ENCODE measurements at regions not wholly inside any gene's neighbourhood (a gene's known extent, or its start where the extent isn't known, plus 50 kb on each side); places are given as distances from the start of the nearest gene placed in this dataset.

DNA sequence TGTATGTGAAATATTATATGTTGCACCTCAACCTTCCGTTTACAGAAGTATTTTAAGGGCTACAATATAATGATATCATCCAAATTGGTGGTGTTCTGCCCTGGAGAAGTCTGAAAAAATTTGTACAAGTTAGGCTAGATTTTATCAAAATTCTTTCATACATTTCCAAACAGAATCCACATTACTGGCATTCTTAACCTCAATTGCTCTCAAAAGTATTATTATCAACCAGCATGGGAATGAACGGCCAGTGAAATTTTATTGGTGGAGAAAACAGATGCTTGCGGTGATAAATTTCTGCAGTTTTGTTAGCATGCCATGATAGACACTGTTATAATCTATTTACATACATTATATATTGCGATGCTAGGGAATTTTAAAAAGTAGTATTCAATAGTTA lies 88.3 kb upstream of the TFPI start:
- H3K9ac ChIP-seq (ENCODE audit: low read depth in 1 of 2, low read length in 2 of 2) = no peak overlapping the region
- H3K27me3 ChIP-seq (ENCODE audit: control insufficient read depth in 4 of 4, insufficient read depth in 4 of 4, low read length in 3 of 4) = no peaks in the 10 kb centered on the region
- TF ChIP-seq, protein P1, sequence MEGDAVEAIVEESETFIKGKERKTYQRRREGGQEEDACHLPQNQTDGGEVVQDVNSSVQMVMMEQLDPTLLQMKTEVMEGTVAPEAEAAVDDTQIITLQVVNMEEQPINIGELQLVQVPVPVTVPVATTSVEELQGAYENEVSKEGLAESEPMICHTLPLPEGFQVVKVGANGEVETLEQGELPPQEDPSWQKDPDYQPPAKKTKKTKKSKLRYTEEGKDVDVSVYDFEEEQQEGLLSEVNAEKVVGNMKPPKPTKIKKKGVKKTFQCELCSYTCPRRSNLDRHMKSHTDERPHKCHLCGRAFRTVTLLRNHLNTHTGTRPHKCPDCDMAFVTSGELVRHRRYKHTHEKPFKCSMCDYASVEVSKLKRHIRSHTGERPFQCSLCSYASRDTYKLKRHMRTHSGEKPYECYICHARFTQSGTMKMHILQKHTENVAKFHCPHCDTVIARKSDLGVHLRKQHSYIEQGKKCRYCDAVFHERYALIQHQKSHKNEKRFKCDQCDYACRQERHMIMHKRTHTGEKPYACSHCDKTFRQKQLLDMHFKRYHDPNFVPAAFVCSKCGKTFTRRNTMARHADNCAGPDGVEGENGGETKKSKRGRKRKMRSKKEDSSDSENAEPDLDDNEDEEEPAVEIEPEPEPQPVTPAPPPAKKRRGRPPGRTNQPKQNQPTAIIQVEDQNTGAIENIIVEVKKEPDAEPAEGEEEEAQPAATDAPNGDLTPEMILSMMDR (IDR thresholded peaks at IDR 0.05; ENCODE audit: low read depth, low read length, missing input control) = no peak
- no peak for TF ChIP-seq RXRA (IDR thresholded peaks at IDR 0.05)
- TF ChIP-seq RAD21 (IDR thresholded peaks at IDR 0.05) = no peak
- TF ChIP-seq YY1 (IDR thresholded peaks at IDR 0.05) = no peak
- TF ChIP-seq FOXA2 (IDR thresholded peaks at IDR 0.05) = no peak
- TF ChIP-seq, protein P2, sequence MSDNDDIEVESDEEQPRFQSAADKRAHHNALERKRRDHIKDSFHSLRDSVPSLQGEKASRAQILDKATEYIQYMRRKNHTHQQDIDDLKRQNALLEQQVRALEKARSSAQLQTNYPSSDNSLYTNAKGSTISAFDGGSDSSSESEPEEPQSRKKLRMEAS (IDR thresholded peaks at IDR 0.05) = no peak
- no peak for TF ChIP-seq EGR1 (IDR thresholded peaks at IDR 0.05; ENCODE audit: low read depth in 2 of 2)
- TF ChIP-seq TAF1 (conservative IDR thresholded peaks at IDR 0.05) = no peak
- H3K36me3 ChIP-seq (ENCODE audit: control insufficient read depth in 4 of 4, insufficient read depth in 3 of 4, low read depth in 1 of 4, low read length in 3 of 4) = no peaks in the 10 kb centered on the region
- H3K9me3 ChIP-seq (ENCODE audit: control insufficient read depth in 4 of 4, low read length in 3 of 4) = no peaks in the 10 kb centered on the region
- no peaks in the 10 kb centered on the region for H3K4me1 ChIP-seq (ENCODE audit: control insufficient read depth in 4 of 4, insufficient read depth in 4 of 4, low read length in 3 of 4)
- WGBS = 82% methylated on average over 4 of the region's 4 CpGs
- no peak overlapping the region for H3K27ac ChIP-seq (ENCODE audit: low read depth in 1 of 2, low read length in 2 of 2)
- no peak for DNase-seq (ENCODE audit: low spot score)
- no peak overlapping the region for H3K4me3 ChIP-seq (ENCODE audit: low read depth in 1 of 3, low read length in 3 of 3)

DNA sequence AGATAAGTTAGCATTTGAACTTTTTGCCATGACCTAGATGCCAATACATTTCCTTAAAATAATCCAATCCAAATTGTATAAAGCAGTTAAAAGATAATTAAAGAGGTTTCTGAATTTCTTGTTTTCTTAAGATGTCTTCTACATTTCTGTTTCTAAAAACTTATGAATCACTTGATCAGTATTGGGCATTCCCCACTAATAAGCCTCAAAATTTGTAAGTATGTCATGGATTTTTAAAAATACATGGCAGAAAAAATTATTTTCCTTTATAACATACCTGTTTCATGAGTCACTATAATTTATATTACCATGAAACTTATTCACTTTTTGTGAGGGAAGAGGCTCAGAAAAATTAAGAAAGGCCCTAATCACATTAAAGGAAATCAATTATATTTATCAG lies 90.3 kb upstream of the TFPI start:
- H3K9me3 ChIP-seq (ENCODE audit: control insufficient read depth in 4 of 4, low read length in 3 of 4) = no peaks in the 10 kb centered on the region
- no peaks in the 10 kb centered on the region for H3K4me1 ChIP-seq (ENCODE audit: control insufficient read depth in 4 of 4, insufficient read depth in 4 of 4, low read length in 3 of 4)
- TF ChIP-seq HNF4A (conservative IDR thresholded peaks at IDR 0.05) = no peak
- no peak for TF ChIP-seq JUND (IDR thresholded peaks at IDR 0.05)
- TF ChIP-seq, protein P1 (IDR thresholded peaks at IDR 0.05; ENCODE audit: low read depth, low read length, missing input control) = no peak
- no peak for TF ChIP-seq RXRA (IDR thresholded peaks at IDR 0.05)
- TF ChIP-seq YY1 (IDR thresholded peaks at IDR 0.05) = no peak
- no peak for TF ChIP-seq NR2F2 (IDR thresholded peaks at IDR 0.05)
- TF ChIP-seq, protein P2 (IDR thresholded peaks at IDR 0.05) = no peak
- TF ChIP-seq EGR1 (IDR thresholded peaks at IDR 0.05; ENCODE audit: low read depth in 2 of 2) = no peak
- TF ChIP-seq FOXA2 (IDR thresholded peaks at IDR 0.05) = no peak
- TF ChIP-seq, protein P3, sequence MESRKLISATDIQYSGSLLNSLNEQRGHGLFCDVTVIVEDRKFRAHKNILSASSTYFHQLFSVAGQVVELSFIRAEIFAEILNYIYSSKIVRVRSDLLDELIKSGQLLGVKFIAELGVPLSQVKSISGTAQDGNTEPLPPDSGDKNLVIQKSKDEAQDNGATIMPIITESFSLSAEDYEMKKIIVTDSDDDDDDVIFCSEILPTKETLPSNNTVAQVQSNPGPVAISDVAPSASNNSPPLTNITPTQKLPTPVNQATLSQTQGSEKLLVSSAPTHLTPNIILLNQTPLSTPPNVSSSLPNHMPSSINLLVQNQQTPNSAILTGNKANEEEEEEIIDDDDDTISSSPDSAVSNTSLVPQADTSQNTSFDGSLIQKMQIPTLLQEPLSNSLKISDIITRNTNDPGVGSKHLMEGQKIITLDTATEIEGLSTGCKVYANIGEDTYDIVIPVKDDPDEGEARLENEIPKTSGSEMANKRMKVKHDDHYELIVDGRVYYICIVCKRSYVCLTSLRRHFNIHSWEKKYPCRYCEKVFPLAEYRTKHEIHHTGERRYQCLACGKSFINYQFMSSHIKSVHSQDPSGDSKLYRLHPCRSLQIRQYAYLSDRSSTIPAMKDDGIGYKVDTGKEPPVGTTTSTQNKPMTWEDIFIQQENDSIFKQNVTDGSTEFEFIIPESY (IDR thresholded peaks at IDR 0.05) = no peak
- TF ChIP-seq, protein P4, sequence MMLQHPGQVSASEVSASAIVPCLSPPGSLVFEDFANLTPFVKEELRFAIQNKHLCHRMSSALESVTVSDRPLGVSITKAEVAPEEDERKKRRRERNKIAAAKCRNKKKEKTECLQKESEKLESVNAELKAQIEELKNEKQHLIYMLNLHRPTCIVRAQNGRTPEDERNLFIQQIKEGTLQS (IDR thresholded peaks at IDR 0.05) = no peak
- no peak for TF ChIP-seq FOXA1 (IDR thresholded peaks at IDR 0.05)
- TF ChIP-seq TAF1 (conservative IDR thresholded peaks at IDR 0.05) = no peak
- no peak for TF ChIP-seq RAD21 (IDR thresholded peaks at IDR 0.05)
- no peak for TF ChIP-seq GABPA (IDR thresholded peaks at IDR 0.05 in 1 of 2, conservative IDR thresholded peaks at IDR 0.05 in 1 of 2)
- TF ChIP-seq SP1 (IDR thresholded peaks at IDR 0.05) = no peak
- TF ChIP-seq HNF4G (IDR thresholded peaks at IDR 0.05) = no peak
- TF ChIP-seq REST (IDR thresholded peaks at IDR 0.05) = no peak
- DNase-seq (ENCODE audit: low spot score) = no peak
- H3K27ac ChIP-seq (ENCODE audit: low read depth in 1 of 2, low read length in 2 of 2) = no peak overlapping the region
- no peak overlapping the region for H3K4me3 ChIP-seq (ENCODE audit: low read depth in 1 of 3, low read length in 3 of 3)
- H3K27me3 ChIP-seq (ENCODE audit: control insufficient read depth in 4 of 4, insufficient read depth in 4 of 4, low read length in 3 of 4) = no peaks in the 10 kb centered on the region
- no peak overlapping the region for H3K9ac ChIP-seq (ENCODE audit: low read depth in 1 of 2, low read length in 2 of 2)
- no peaks in the 10 kb centered on the region for H3K36me3 ChIP-seq (ENCODE audit: control insufficient read depth in 4 of 4, insufficient read depth in 3 of 4, low read depth in 1 of 4, low read length in 3 of 4)

Data from liver (tissue), 8 donors.